ENCODE measurements at regions not wholly inside any gene's neighbourhood (a gene's known extent, or its start where the extent isn't known, plus 50 kb on each side); places are given as distances from the start of the nearest gene placed in this dataset.

DNA sequence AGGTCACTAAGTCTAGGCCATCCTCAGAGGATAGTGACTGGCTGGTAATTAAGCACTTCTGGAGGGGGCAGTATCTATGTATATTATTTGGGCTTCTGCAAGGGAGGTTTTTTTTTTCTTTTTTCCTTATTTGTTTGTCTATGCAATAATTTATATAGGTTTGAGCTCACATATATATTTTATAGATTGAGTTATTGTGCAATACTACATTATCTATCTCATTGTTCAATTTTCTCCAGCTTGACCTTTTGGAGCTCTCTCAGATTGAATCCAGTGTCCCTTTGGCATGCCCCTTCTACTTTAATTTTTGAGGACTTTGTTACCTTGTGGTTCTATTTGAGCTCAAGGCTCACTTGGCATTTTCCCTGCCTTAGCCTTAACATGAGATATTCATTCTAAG, 852.1 kb downstream of the KCNT2 start:
- TF ChIP-seq ZFP30 (CRISPR knock-in tag; IDR thresholded peaks at IDR 0.05) = no peak
- TF ChIP-seq TOX (CRISPR knock-in tag; IDR thresholded peaks at IDR 0.05; ENCODE audit: borderline replicate concordance) = no peak
- no peak for ATAC-seq

GRCh38 chr1:195754874-195755273, 853.4 kb downstream of the KCNT2 start:
- ATAC-seq = no peak
- TF ChIP-seq ESRRG (CRISPR knock-in tag; IDR thresholded peaks at IDR 0.05) = no peak
- TF ChIP-seq ARNTL (CRISPR knock-in tag; IDR thresholded peaks at IDR 0.05; ENCODE audit: borderline replicate concordance, low read depth) = no peak
- TF ChIP-seq ZNF8 (CRISPR knock-in tag; IDR thresholded peaks at IDR 0.05) = no peak
- TF ChIP-seq ZFP30 (CRISPR knock-in tag; IDR thresholded peaks at IDR 0.05) = no peak
- no peak for TF ChIP-seq ISL1 (CRISPR knock-in tag; IDR thresholded peaks at IDR 0.05)
- TF ChIP-seq, protein P1, sequence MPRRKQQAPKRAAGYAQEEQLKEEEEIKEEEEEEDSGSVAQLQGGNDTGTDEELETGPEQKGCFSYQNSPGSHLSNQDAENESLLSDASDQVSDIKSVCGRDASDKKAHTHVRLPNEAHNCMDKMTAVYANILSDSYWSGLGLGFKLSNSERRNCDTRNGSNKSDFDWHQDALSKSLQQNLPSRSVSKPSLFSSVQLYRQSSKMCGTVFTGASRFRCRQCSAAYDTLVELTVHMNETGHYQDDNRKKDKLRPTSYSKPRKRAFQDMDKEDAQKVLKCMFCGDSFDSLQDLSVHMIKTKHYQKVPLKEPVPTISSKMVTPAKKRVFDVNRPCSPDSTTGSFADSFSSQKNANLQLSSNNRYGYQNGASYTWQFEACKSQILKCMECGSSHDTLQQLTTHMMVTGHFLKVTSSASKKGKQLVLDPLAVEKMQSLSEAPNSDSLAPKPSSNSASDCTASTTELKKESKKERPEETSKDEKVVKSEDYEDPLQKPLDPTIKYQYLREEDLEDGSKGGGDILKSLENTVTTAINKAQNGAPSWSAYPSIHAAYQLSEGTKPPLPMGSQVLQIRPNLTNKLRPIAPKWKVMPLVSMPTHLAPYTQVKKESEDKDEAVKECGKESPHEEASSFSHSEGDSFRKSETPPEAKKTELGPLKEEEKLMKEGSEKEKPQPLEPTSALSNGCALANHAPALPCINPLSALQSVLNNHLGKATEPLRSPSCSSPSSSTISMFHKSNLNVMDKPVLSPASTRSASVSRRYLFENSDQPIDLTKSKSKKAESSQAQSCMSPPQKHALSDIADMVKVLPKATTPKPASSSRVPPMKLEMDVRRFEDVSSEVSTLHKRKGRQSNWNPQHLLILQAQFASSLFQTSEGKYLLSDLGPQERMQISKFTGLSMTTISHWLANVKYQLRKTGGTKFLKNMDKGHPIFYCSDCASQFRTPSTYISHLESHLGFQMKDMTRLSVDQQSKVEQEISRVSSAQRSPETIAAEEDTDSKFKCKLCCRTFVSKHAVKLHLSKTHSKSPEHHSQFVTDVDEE (CRISPR knock-in tag; IDR thresholded peaks at IDR 0.05) = no peak
- TF ChIP-seq, protein P2, sequence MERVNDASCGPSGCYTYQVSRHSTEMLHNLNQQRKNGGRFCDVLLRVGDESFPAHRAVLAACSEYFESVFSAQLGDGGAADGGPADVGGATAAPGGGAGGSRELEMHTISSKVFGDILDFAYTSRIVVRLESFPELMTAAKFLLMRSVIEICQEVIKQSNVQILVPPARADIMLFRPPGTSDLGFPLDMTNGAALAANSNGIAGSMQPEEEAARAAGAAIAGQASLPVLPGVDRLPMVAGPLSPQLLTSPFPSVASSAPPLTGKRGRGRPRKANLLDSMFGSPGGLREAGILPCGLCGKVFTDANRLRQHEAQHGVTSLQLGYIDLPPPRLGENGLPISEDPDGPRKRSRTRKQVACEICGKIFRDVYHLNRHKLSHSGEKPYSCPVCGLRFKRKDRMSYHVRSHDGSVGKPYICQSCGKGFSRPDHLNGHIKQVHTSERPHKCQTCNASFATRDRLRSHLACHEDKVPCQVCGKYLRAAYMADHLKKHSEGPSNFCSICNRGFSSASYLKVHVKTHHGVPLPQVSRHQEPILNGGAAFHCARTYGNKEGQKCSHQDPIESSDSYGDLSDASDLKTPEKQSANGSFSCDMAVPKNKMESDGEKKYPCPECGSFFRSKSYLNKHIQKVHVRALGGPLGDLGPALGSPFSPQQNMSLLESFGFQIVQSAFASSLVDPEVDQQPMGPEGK (CRISPR knock-in tag; IDR thresholded peaks at IDR 0.05; ENCODE audit: borderline replicate concordance) = no peak
- TF ChIP-seq ZC3H10 (CRISPR knock-in tag; IDR thresholded peaks at IDR 0.05) = no peak
- TF ChIP-seq TOX (CRISPR knock-in tag; IDR thresholded peaks at IDR 0.05; ENCODE audit: borderline replicate concordance) = no peak
- no peak for TF ChIP-seq RARB (CRISPR knock-in tag; IDR thresholded peaks at IDR 0.05)
- TF ChIP-seq PPARA (CRISPR knock-in tag; IDR thresholded peaks at IDR 0.05; ENCODE audit: borderline replicate concordance) = no peak
- no peak for TF ChIP-seq ZNF70 (CRISPR knock-in tag; IDR thresholded peaks at IDR 0.05)
- TF ChIP-seq CSRNP3 (CRISPR knock-in tag; IDR thresholded peaks at IDR 0.05) = no peak

GRCh38 chr1:195754303-195754702, 853.9 kb downstream of the KCNT2 start:
- TF ChIP-seq ISL1 (CRISPR knock-in tag; IDR thresholded peaks at IDR 0.05) (peak; percentile 100), RARB (CRISPR knock-in tag; IDR thresholded peaks at IDR 0.05) (no peak)
- ATAC-seq = no peak

DNA sequence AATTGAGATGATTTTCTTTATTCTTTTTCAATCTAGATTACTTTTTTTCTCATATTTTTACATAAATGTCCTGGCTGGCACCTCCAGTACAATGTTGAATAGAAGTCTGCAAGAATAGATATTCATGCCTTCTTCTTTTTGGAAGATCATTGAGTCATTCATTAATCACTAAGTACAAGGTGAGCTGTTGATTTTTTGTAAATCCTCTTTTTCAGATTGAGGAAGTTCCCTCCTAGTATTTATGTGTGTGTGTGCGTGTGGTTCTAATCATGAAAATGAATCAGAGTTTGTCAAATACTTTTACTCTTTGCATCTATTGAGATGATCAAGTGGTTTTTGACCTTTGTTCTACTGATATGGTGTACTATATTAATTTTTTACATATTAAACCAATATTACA, 859.3 kb downstream of the KCNT2 start:
- ATAC-seq = no peak
- no peak for TF ChIP-seq TCF4 (CRISPR knock-in tag; IDR thresholded peaks at IDR 0.05; ENCODE audit: borderline replicate concordance)
- TF ChIP-seq RARB (CRISPR knock-in tag; IDR thresholded peaks at IDR 0.05) = no peak
- TF ChIP-seq ZNF8 (CRISPR knock-in tag; IDR thresholded peaks at IDR 0.05) = no peak
- TF ChIP-seq, protein P1 (CRISPR knock-in tag; IDR thresholded peaks at IDR 0.05) = no peak
- TF ChIP-seq CSRNP3 (CRISPR knock-in tag; IDR thresholded peaks at IDR 0.05) = no peak
- TF ChIP-seq POU6F1 (CRISPR knock-in tag; IDR thresholded peaks at IDR 0.05; ENCODE audit: borderline replicate concordance, low read depth) = no peak
- no peak for TF ChIP-seq ZFP3 (CRISPR knock-in tag; IDR thresholded peaks at IDR 0.05)
- no peak for TF ChIP-seq PPARA (CRISPR knock-in tag; IDR thresholded peaks at IDR 0.05; ENCODE audit: borderline replicate concordance)
- no peak for TF ChIP-seq ZNF70 (CRISPR knock-in tag; IDR thresholded peaks at IDR 0.05)
- no peak for TF ChIP-seq BACH2 (CRISPR knock-in tag; IDR thresholded peaks at IDR 0.05; ENCODE audit: borderline replicate concordance)
- no peak for TF ChIP-seq SNAI2 (CRISPR knock-in tag; IDR thresholded peaks at IDR 0.05)
- no peak for TF ChIP-seq ZNF565 (CRISPR knock-in tag; conservative IDR thresholded peaks at IDR 0.05; ENCODE audit: low read depth)
- TF ChIP-seq OSR1 (CRISPR knock-in tag; IDR thresholded peaks at IDR 0.05) = no peak
- TF ChIP-seq ESRRG (CRISPR knock-in tag; IDR thresholded peaks at IDR 0.05) = no peak
- TF ChIP-seq, protein P2 (CRISPR knock-in tag; IDR thresholded peaks at IDR 0.05; ENCODE audit: borderline replicate concordance) = no peak
- no peak for TF ChIP-seq ZC3H10 (CRISPR knock-in tag; IDR thresholded peaks at IDR 0.05)
